H9 (cell line): ENCODE measurements at regions not wholly inside any gene's neighbourhood (a gene's known extent, or its start where the extent isn't known, plus 50 kb on each side); places are given as distances from the start of the nearest gene placed in this dataset.

ENCODE experiments used
- DNase-seq: peaks from one replicate; pipeline ENCODE4 v3.0.0-alpha.2; 2017
- H2AFZ ChIP-seq: one replicate; pipeline ENCODE4 v1.6.1; 2013; ENCODE audit warnings: mild to moderate bottlenecking, low read length, control low read depth, moderate library complexity
- H2AK5ac ChIP-seq: 2 replicates; pipeline ENCODE4 v1.6.1; 2013; ENCODE audit warnings: low read length, control low read depth, mixed read lengths; ENCODE audit not compliant: insufficient read length
- H2BK120ac ChIP-seq: one replicate; pipeline ENCODE4 v1.6.1; 2013; ENCODE audit warnings: low read depth, mild to moderate bottlenecking, low read length, control low read depth, inconsistent platforms; ENCODE audit not compliant: poor library complexity, severe bottlenecking
- H2BK12ac ChIP-seq: 2 replicates; pipeline ENCODE4 v1.6.1; 2013; ENCODE audit warnings: low read length, control low read depth, mixed read lengths, low read depth; ENCODE audit not compliant: insufficient read length
- H2BK15ac ChIP-seq: 2 replicates; pipeline ENCODE4 v1.6.1; 2013; ENCODE audit warnings: low read depth, low read length, control low read depth
- H2BK20ac ChIP-seq: one replicate; pipeline ENCODE4 v1.6.1; 2013; ENCODE audit warnings: low read depth, mild to moderate bottlenecking, low read length, control low read depth, inconsistent platforms; ENCODE audit not compliant: poor library complexity, severe bottlenecking
- H2BK5ac ChIP-seq: 2 replicates; pipeline ENCODE4 v1.6.1; 2013; ENCODE audit warnings: low read length, control low read depth, mixed read lengths; ENCODE audit not compliant: insufficient read length
- H3K14ac ChIP-seq: 2 replicates; pipeline ENCODE4 v1.6.1; 2013; ENCODE audit warnings: low read length, control low read depth; ENCODE audit not compliant: insufficient read depth
- H3K18ac ChIP-seq: 2 replicates; pipeline ENCODE4 v1.6.1; 2013; ENCODE audit warnings: low read depth, mild to moderate bottlenecking, mixed read lengths, low read length, control low read depth; ENCODE audit not compliant: insufficient read length
- H3K23ac ChIP-seq: 2 replicates; pipeline ENCODE4 v1.6.1; 2013; ENCODE audit warnings: low read length, control low read depth, mixed read lengths, low read depth; ENCODE audit not compliant: insufficient read length
- H3K23me2 ChIP-seq: 2 replicates; pipeline ENCODE4 v1.6.1; 2013; ENCODE audit warnings: low read depth, mild to moderate bottlenecking, mixed read lengths, low read length, control low read depth; ENCODE audit not compliant: insufficient read length, poor library complexity, severe bottlenecking
- H3K27ac ChIP-seq: 2 replicates; pipeline ENCODE4 v1.5.1; 2013; ENCODE audit warnings: low read length, control low read depth, mixed read lengths, low read depth; ENCODE audit not compliant: insufficient read length
- H3K27me3 ChIP-seq: 2 replicates; pipeline ENCODE4 v1.6.1; 2013; ENCODE audit warnings: low read length, control low read depth, inconsistent platforms; ENCODE audit not compliant: insufficient read depth
- H3K4ac ChIP-seq: 2 replicates; pipeline ENCODE4 v1.6.1; 2013; ENCODE audit warnings: low read depth, mild to moderate bottlenecking, control low read depth, inconsistent platforms, low read length, moderate library complexity
- H3K4me1 ChIP-seq: 2 replicates; pipeline ENCODE4 v1.6.1; 2013; ENCODE audit warnings: low read length, control low read depth, inconsistent platforms; ENCODE audit not compliant: insufficient read depth
- H3K4me2 ChIP-seq: 2 replicates; pipeline ENCODE4 v1.6.1; 2013; ENCODE audit warnings: low read length, control low read depth, mixed read lengths; ENCODE audit not compliant: insufficient read length, insufficient read depth
- H3K56ac ChIP-seq: 2 replicates; pipeline ENCODE4 v1.6.1; 2013; ENCODE audit warnings: low read depth, mild to moderate bottlenecking, mixed read lengths, low read length, control low read depth; ENCODE audit not compliant: insufficient read length
- H3K79me1 ChIP-seq: 2 replicates; pipeline ENCODE4 v1.6.1; 2013; ENCODE audit warnings: low read depth, mild to moderate bottlenecking, moderate library complexity, low read length, control low read depth, inconsistent platforms; ENCODE audit not compliant: insufficient read depth, poor library complexity, severe bottlenecking
- H3K79me2 ChIP-seq: 2 replicates; pipeline ENCODE4 v1.6.1; 2013; ENCODE audit warnings: low read length, control low read depth, inconsistent platforms; ENCODE audit not compliant: insufficient read depth
- H3K9ac ChIP-seq: 2 replicates; pipeline ENCODE4 v1.6.1; 2013; ENCODE audit warnings: low read length, control low read depth, mixed read lengths; ENCODE audit not compliant: insufficient read length; ENCODE audit errors: extremely low read depth
- H3K9me3 ChIP-seq: one replicate; pipeline ENCODE4 v1.6.1; 2013; ENCODE audit warnings: low read depth, low read length, inconsistent platforms; ENCODE audit not compliant: control insufficient read depth
- H3T11ph ChIP-seq: one replicate; pipeline ENCODE4 v1.6.1; 2013; ENCODE audit warnings: mild to moderate bottlenecking, low read length, control low read depth, inconsistent platforms
- H4K20me1 ChIP-seq: one replicate; pipeline ENCODE4 v1.6.1; 2013; ENCODE audit not compliant: control insufficient read depth, insufficient read length, insufficient read depth
- H4K5ac ChIP-seq: 2 replicates; pipeline ENCODE4 v1.6.1; 2013; ENCODE audit warnings: low read depth, mild to moderate bottlenecking, mixed read lengths, low read length, control low read depth; ENCODE audit not compliant: insufficient read length
- H4K8ac ChIP-seq: replicated peaks from 2 replicates; pipeline ENCODE4 v1.6.1; 2013; ENCODE audit warnings: low read length, control low read depth, mixed read lengths, low read depth; ENCODE audit not compliant: insufficient read length
- H4K91ac ChIP-seq: 2 replicates; pipeline ENCODE4 v1.6.1; 2013; ENCODE audit warnings: low read depth, mild to moderate bottlenecking, moderate library complexity, mixed read lengths, low read length, control low read depth; ENCODE audit not compliant: insufficient read length
- H3K27ac Mint-ChIP-seq, 3 experiments: 2 replicates in 2 of 3; 3 replicates in 1 of 3; pipeline ENCODE4 v1.8.0; 2020 to 2021; ENCODE audit warnings: mixed read lengths in 3 of 3, mild to moderate bottlenecking in 1 of 3, moderate library complexity in 1 of 3
- H3K27me3 Mint-ChIP-seq: 2 replicates; pipeline ENCODE4 v1.8.0; 2021; ENCODE audit warnings: low read depth, mild to moderate bottlenecking, moderate library complexity, mixed read lengths
- H3K36me3 Mint-ChIP-seq, 3 experiments: 2 replicates in 2 of 3; 3 replicates in 1 of 3; pipeline ENCODE4 v1.8.0; 2020 to 2021; ENCODE audit warnings: low read depth in 3 of 3, mixed read lengths in 3 of 3; ENCODE audit not compliant: insufficient read depth in 1 of 3
- H3K4me1 Mint-ChIP-seq, 2 experiments: 2 replicates each; pipeline ENCODE4 v1.8.0; 2020; ENCODE audit warnings: mixed read lengths in 2 of 2
- H3K4me3 Mint-ChIP-seq, 2 experiments: 2 replicates in 1 of 2; 3 replicates in 1 of 2; pipeline ENCODE4 v1.8.0; 2020 to 2021; ENCODE audit warnings: mild to moderate bottlenecking in 2 of 2, mixed read lengths in 2 of 2, moderate library complexity in 1 of 2
- H3K9me3 Mint-ChIP-seq, 2 experiments: 2 replicates in 1 of 2; 3 replicates in 1 of 2; pipeline ENCODE4 v1.8.0; 2020; ENCODE audit warnings: mild to moderate bottlenecking in 2 of 2, mixed read lengths in 2 of 2, moderate library complexity in 1 of 2
- WGBS: extraction: QIAGEN DNeasy Blood & Tissue Kit; methylation state at CpG from one replicate; pipeline ENCODE4 v1.1.7; 2013; ENCODE audit warnings: missing lambda C conversion rate, low lambda C conversion rate, mixed read lengths; ENCODE audit not compliant: insufficient read length; ENCODE audit errors: extremely low coverage; 5-methylcytosine and 5-hydroxymethylcytosine counted together
- TF ChIP-seq, protein P1 (sequence below): fragments of 200-600 bp; sonication (generic); conservative IDR thresholded peaks from 3 replicates; pipeline ENCODE4 v1.8.0; 2021; ENCODE audit warnings: antibody characterized with exemption, mild to moderate bottlenecking

DNA sequence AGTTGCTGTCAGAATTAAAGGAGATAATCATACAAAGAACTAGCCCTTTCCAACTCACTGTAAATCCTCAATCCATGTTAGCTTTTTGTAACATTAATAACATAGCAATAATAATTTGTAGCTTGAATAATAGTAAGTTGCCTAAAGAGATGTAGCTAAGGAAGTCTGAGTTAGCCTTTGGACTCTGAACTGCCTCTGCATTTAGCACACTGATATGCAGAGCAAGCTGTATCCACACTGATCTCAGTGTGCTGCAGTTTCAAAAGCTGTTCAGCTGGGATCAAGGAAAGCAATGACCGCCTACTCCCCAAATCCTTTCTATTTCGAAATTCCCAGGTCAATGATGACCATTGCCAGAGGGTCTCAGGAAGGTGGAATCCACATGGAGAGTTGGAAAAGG is 99.3 kb upstream of the IFNG-AS1 start:
- H3K18ac ChIP-seq = no peak overlapping the region
- Mint-ChIP-seq H3K9me3 (no peaks in the 10 kb centered on the region), H3K27me3 (no peaks in the 10 kb centered on the region), H3K27ac (no peak overlapping the region), H3K36me3 (no peaks in the 10 kb centered on the region), H3K4me1 (peaks cover 7 to 13% of the 10 kb centered on the region in 2 experiments), H3K4me3 (no peak overlapping the region)
- H4K8ac ChIP-seq = no peak overlapping the region
- no CpG with 5 or more reads among the region's 2 CpGs for WGBS
- no peak overlapping the region for H3K14ac ChIP-seq
- H2BK20ac ChIP-seq = no peak overlapping the region
- H2BK12ac ChIP-seq = no peak overlapping the region
- no peak overlapping the region for H3K23ac ChIP-seq
- no peaks in the 10 kb centered on the region for H3K79me2 ChIP-seq
- H4K5ac ChIP-seq = no peak overlapping the region
- TF ChIP-seq, protein P1, sequence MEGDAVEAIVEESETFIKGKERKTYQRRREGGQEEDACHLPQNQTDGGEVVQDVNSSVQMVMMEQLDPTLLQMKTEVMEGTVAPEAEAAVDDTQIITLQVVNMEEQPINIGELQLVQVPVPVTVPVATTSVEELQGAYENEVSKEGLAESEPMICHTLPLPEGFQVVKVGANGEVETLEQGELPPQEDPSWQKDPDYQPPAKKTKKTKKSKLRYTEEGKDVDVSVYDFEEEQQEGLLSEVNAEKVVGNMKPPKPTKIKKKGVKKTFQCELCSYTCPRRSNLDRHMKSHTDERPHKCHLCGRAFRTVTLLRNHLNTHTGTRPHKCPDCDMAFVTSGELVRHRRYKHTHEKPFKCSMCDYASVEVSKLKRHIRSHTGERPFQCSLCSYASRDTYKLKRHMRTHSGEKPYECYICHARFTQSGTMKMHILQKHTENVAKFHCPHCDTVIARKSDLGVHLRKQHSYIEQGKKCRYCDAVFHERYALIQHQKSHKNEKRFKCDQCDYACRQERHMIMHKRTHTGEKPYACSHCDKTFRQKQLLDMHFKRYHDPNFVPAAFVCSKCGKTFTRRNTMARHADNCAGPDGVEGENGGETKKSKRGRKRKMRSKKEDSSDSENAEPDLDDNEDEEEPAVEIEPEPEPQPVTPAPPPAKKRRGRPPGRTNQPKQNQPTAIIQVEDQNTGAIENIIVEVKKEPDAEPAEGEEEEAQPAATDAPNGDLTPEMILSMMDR = no peak
- H2BK15ac ChIP-seq = no peak overlapping the region
- no peaks in the 10 kb centered on the region for H3K79me1 ChIP-seq
- H4K20me1 ChIP-seq = no peaks in the 10 kb centered on the region
- H3K56ac ChIP-seq = no peak overlapping the region
- no peak overlapping the region for H2BK5ac ChIP-seq
- H3K4me2 ChIP-seq = no peak overlapping the region
- H3K27ac ChIP-seq = no peak overlapping the region
- no peak overlapping the region for H2AK5ac ChIP-seq
- DNase-seq = no peak
- no peak overlapping the region for H4K91ac ChIP-seq
- H3K4me1 ChIP-seq = no peaks in the 10 kb centered on the region
- H3T11ph ChIP-seq = no peak overlapping the region
- no peak overlapping the region for H3K4ac ChIP-seq
- H3K23me2 ChIP-seq = no peaks in the 10 kb centered on the region
- no peak overlapping the region for H2AFZ ChIP-seq
- no peak overlapping the region for H2BK120ac ChIP-seq
- H3K27me3 ChIP-seq = no peaks in the 10 kb centered on the region
- H3K9ac ChIP-seq = no peak overlapping the region
- H3K9me3 ChIP-seq = no peaks in the 10 kb centered on the region
